HG03575 (cell line): ENCODE measurements at regions not wholly inside any gene's neighbourhood (a gene's known extent, or its start where the extent isn't known, plus 50 kb on each side); places are given as distances from the start of the nearest gene placed in this dataset.
"Not testable (repeated sequence)": the region's sequence is repeated elsewhere in the genome, so short reads cannot be mapped to it uniquely, and the experiment has no call there.

Experiments
- ATAC-seq: cut with Tn5 transposase; IDR thresholded peaks from one replicate; pipeline ENCODE4 v1.9.1; 2021; ENCODE audit not compliant: unreplicated experiment, insufficient number of reproducible peaks, low FRiP score; ENCODE audit errors: extremely low read depth

GRCh38 chr18:39186008-39186407 is 1620.4 kb upstream of the CELF4 start:
- no peak for ATAC-seq

GRCh38 chr18:39184176-39184575 is 1618.6 kb upstream of the CELF4 start:
- ATAC-seq: no peak

DNA sequence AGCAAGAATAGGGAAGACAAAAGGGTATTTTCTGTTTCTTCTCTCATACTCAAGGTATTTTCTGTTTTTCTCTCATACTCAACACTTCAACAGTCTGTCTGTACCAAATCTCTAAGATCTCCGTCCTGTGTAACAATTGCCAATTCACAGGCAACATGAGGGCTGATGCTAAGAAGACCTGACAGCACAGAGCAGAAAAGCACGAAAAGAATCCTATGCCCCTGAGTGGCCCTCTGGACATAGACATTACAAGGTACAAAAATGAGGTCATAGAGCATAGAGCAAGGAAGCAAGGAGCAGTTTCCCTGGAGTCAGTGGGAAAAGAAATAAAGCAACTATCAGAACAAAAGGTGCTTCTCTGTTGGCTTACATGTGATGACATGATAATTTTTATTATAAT is 1612.6 kb upstream of the CELF4 start:
- no peak for ATAC-seq

DNA sequence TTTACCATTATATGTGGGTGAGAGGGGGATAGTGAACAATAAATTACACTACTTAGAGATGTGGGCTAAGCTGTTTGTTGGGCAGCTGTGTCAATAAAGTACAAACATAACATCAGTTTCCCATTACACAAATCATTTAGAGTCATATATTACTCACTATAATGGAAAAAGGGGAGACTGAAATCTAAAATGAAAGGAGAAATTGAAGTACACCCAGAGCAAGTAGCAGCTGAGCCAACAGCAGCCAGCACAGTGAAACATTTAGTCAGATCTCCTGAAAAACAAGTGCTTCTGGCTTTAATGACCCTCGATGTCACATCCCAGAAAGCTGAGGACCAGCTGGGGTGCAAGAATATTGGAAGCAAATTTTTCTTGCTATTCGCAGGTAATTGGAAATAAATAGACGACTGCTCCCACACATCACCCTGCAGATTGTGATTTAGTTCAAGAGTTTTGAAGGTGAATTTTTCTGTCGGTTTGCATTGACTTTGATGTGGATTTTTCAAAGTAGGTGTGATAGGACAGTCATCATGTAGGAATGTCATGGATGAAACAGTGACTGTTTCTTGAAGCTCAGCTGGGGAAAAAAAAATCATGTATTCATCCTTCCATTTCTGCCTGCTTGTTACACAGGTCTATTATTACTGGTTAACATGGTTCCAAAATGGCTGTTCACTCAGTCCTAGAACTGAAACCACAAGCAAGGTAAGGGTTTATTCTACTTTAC is 1607.3 kb upstream of the CELF4 start:
- ATAC-seq: no peak

GRCh38 chr18:39168723-39169122 is 1603.1 kb upstream of the CELF4 start:
- ATAC-seq: no peak

- no peak for ATAC-seq
These were observed 1602.4 kb upstream of the CELF4 start for GRCh38 chr18:39167990-39168389.

GRCh38 chr18:39166776-39167175 is 1601.2 kb upstream of the CELF4 start:
- no peak for ATAC-seq

DNA sequence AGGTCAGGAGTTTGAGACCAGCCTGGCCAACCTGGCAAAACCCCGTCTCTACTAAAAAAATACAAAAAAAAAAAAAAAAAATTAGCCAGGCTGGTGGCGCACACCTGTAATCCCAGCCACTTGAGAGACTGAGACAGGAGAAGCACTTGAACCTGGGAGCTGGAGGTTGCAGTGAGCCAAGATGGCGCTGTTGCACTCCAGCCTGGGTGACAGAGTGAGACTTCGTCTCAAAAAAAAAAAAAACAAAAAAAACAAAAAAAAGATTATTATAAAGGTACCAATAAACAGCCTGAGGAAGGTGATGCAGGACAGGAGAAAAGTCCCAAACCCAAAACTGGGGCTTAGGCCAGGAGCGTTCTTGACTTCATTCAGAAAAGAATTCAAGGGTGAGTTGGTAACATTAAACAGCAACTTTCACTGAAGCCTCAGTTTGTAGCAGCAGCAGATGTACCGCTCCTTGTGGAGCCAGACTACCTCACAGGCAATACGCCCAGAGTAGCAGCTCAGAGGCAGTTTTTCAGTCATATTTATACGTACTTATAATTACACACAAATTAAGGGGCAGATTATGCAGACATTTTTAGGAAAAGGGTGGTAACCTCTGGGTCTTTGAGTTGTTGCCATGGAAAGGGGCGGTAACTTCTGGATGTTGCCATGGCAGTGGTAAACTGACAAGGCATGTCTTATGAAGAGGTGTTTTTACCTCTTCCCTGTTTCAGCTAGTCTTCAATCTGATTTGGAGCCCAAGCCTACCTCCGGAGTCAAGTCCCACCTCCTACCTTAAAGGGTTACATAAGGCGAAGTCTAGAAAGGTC is 1596.6 kb upstream of the CELF4 start:
- no peak for ATAC-seq

GRCh38 chr18:39149211-39149806 is 1583.7 kb upstream of the CELF4 start:
- ATAC-seq: no peak

GRCh38 chr18:39134255-39134654 is 1568.7 kb upstream of the CELF4 start:
- ATAC-seq: no peak

- ATAC-seq: not testable (repeated sequence)
These were observed 1561.9 kb upstream of the CELF4 start for GRCh38 chr18:39127538-39127937.

DNA sequence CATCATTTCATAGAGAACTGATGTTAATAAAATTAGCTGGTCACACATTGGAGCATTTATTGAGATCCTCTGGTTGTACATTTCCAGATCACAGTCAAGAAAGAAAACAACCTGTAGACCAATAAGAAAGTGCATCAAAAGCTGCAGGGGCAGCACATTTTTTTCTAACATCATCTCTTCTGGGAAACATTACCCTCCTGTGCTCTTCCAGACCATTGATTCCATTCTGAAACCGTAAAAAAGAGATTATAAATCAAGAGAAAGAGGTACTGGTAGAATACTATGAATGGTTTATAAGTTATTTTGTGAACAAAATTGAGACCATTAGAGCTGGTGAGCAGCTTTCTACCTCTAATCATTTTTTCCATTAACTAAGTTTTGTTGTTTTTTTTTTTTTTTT is 1548.2 kb upstream of the CELF4 start:
- no peak for ATAC-seq

- no peak for ATAC-seq
These were observed 1539.5 kb upstream of the CELF4 start for GRCh38 chr18:39105104-39105503.

GRCh38 chr18:39072970-39073369 is 1507.4 kb upstream of the CELF4 start:
- no peak for ATAC-seq

DNA sequence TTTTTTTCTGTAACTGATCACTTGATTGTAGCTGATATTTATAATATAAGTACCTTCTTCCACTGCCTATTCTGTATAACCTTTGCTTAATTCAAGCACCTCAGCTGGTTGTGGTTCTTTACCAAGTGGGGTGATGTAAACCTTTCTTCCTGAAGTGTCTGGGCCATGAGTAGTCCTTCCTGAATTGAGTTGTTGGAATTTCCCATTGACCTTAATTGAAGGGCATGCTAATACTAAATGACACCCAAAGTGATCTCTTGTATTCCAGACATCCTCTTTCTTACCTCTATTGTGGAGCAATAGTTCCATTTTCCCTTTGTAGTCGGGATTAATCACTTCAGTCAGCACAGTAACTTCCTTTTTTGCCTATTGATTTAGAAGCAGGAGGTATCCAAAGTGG is 1496.8 kb upstream of the CELF4 start:
- ATAC-seq: no peak

- ATAC-seq: no peak
These were observed 1492.9 kb upstream of the CELF4 start for GRCh38 chr18:39058386-39059000.

- no peak for ATAC-seq
These were observed 1491.9 kb upstream of the CELF4 start for GRCh38 chr18:39057423-39058064.

DNA sequence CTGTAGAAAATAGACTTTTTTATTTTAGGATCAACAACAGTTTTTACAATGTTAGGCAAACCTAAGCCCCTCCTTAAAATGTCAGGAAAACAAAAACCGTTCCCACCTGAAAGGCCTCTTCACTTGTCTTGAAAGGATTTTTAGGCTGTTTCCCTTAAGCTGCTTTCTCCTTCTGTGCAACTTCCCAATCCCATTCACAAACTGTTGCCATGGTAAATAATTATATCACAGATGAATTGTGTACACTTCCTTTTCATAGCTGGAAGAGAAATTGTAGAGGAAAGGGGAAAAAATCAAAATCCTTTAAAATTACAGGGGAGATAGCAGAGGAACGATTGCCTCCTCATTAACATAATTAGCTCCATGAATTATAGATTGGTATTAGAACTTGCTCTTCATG is 1488.0 kb upstream of the CELF4 start:
- no peak for ATAC-seq

GRCh38 chr18:39051013-39051412 is 1485.4 kb upstream of the CELF4 start:
- ATAC-seq: no peak
